ENCODE measurements at regions not wholly inside any gene's neighbourhood (a gene's known extent, or its start where the extent isn't known, plus 50 kb on each side); places are given as distances from the start of the nearest gene placed in this dataset.
A peak's percentile ranks its signal among the peaks of the same experiment; 100 is the strongest.

- Mint-ChIP-seq H3K27me3 (no peaks in the 10 kb centered on the region), H3K36me3 (no peaks in the 10 kb centered on the region), H3K9me3 (no peaks in the 10 kb centered on the region), H3K4me1 (peaks cover 26% of the 10 kb centered on the region), H3K4me3 (no peak overlapping the region), H3K27ac (no peak overlapping the region)
- no peak for ATAC-seq
Observed at GRCh38 chr20:53757472-53757913, 163.9 kb upstream of the ZNF217 start.

- H3K27ac Mint-ChIP-seq = peak overlapping the region; percentile 98
- H3K36me3 Mint-ChIP-seq = no peaks in the 10 kb centered on the region
- no peaks in the 10 kb centered on the region for H3K9me3 Mint-ChIP-seq
- H3K27me3 Mint-ChIP-seq = no peaks in the 10 kb centered on the region
- no peak overlapping the region for H3K4me3 Mint-ChIP-seq
- peaks cover 41% of the 10 kb centered on the region for H3K4me1 Mint-ChIP-seq
- ATAC-seq = no peak
Observed at GRCh38 chr20:53755733-53756531, 162.3 kb upstream of the ZNF217 start.

GRCh38 chr20:53753880-53754459, 160.3 kb upstream of the ZNF217 start:
- Mint-ChIP-seq H3K9me3 (no peaks in the 10 kb centered on the region), H3K36me3 (no peaks in the 10 kb centered on the region), H3K27me3 (no peaks in the 10 kb centered on the region), H3K27ac (peak overlapping the region; percentile 98), H3K4me1 (peaks cover 51% of the 10 kb centered on the region), H3K4me3 (no peak overlapping the region)
- no peak for ATAC-seq

- Mint-ChIP-seq H3K9me3 (no peaks in the 10 kb centered on the region), H3K36me3 (no peaks in the 10 kb centered on the region), H3K27ac (peak overlapping the region; percentile 98), H3K4me1 (peaks cover 52% of the 10 kb centered on the region), H3K4me3 (no peak overlapping the region), H3K27me3 (no peaks in the 10 kb centered on the region)
- no peak for ATAC-seq
Observed at GRCh38 chr20:53752971-53753879, 159.6 kb upstream of the ZNF217 start.

- peaks cover 52% of the 10 kb centered on the region for H3K4me1 Mint-ChIP-seq
- no peaks in the 10 kb centered on the region for H3K9me3 Mint-ChIP-seq
- no peaks in the 10 kb centered on the region for H3K27me3 Mint-ChIP-seq
- no peak overlapping the region for H3K4me3 Mint-ChIP-seq
- H3K36me3 Mint-ChIP-seq = no peaks in the 10 kb centered on the region
- peak overlapping the region; percentile 98 for H3K27ac Mint-ChIP-seq
- ATAC-seq = no peak
Observed at GRCh38 chr20:53752583-53752970, 158.9 kb upstream of the ZNF217 start.

GRCh38 chr20:53751620-53752318, 158.1 kb upstream of the ZNF217 start:
- Mint-ChIP-seq H3K9me3 (no peaks in the 10 kb centered on the region), H3K4me1 (peaks cover 52% of the 10 kb centered on the region), H3K4me3 (peak overlapping the region; percentile 38), H3K36me3 (no peaks in the 10 kb centered on the region), H3K27me3 (no peaks in the 10 kb centered on the region), H3K27ac (peak overlapping the region; percentile 98)
- ATAC-seq = no peak

GRCh38 chr20:53750827-53751619, 157.4 kb upstream of the ZNF217 start:
- Mint-ChIP-seq H3K27me3 (no peaks in the 10 kb centered on the region), H3K4me3 (peak overlapping the region; percentile 38), H3K27ac (peak overlapping the region; percentile 98), H3K36me3 (no peaks in the 10 kb centered on the region), H3K9me3 (no peaks in the 10 kb centered on the region), H3K4me1 (peaks cover 52% of the 10 kb centered on the region)
- ATAC-seq = peak; percentile 96

- no peaks in the 10 kb centered on the region for H3K36me3 Mint-ChIP-seq
- peaks cover 48% of the 10 kb centered on the region for H3K4me1 Mint-ChIP-seq
- no peak for ATAC-seq
- H3K4me3 Mint-ChIP-seq = no peak overlapping the region
- H3K27me3 Mint-ChIP-seq = no peaks in the 10 kb centered on the region
- peak overlapping the region; percentile 91 for H3K27ac Mint-ChIP-seq
- no peaks in the 10 kb centered on the region for H3K9me3 Mint-ChIP-seq
Observed at GRCh38 chr20:53749499-53749898, 155.9 kb upstream of the ZNF217 start.

- Mint-ChIP-seq H3K36me3 (no peaks in the 10 kb centered on the region), H3K4me3 (no peak overlapping the region), H3K27ac (peak overlapping the region; percentile 91), H3K27me3 (no peaks in the 10 kb centered on the region), H3K4me1 (peaks cover 42% of the 10 kb centered on the region), H3K9me3 (no peaks in the 10 kb centered on the region)
- no peak for ATAC-seq
Observed at GRCh38 chr20:53748821-53749421, 155.3 kb upstream of the ZNF217 start.

- Mint-ChIP-seq H3K4me3 (no peak overlapping the region), H3K27me3 (no peaks in the 10 kb centered on the region), H3K4me1 (peaks cover 35% of the 10 kb centered on the region), H3K27ac (peak overlapping the region; percentile 91), H3K9me3 (no peaks in the 10 kb centered on the region), H3K36me3 (no peaks in the 10 kb centered on the region)
- no peak for ATAC-seq
Observed at GRCh38 chr20:53748176-53748575, 154.5 kb upstream of the ZNF217 start.

- Mint-ChIP-seq H3K27me3 (no peaks in the 10 kb centered on the region), H3K9me3 (no peaks in the 10 kb centered on the region), H3K36me3 (no peaks in the 10 kb centered on the region), H3K4me3 (no peak overlapping the region), H3K4me1 (peaks cover 32% of the 10 kb centered on the region), H3K27ac (peak overlapping the region; percentile 98)
- no peak for ATAC-seq
Observed at GRCh38 chr20:53743607-53744260, 150.1 kb upstream of the ZNF217 start.

GRCh38 chr20:53742685-53743081, 149.0 kb upstream of the ZNF217 start:
- peaks cover 36% of the 10 kb centered on the region for H3K4me1 Mint-ChIP-seq
- no peaks in the 10 kb centered on the region for H3K9me3 Mint-ChIP-seq
- H3K27ac Mint-ChIP-seq = peak overlapping the region; percentile 98
- H3K27me3 Mint-ChIP-seq = no peaks in the 10 kb centered on the region
- ATAC-seq = no peak
- no peaks in the 10 kb centered on the region for H3K36me3 Mint-ChIP-seq
- no peak overlapping the region for H3K4me3 Mint-ChIP-seq

GRCh38 chr20:53741726-53742028, 148.0 kb upstream of the ZNF217 start:
- Mint-ChIP-seq H3K36me3 (no peaks in the 10 kb centered on the region), H3K4me1 (peaks cover 46% of the 10 kb centered on the region), H3K4me3 (no peak overlapping the region), H3K27me3 (no peaks in the 10 kb centered on the region), H3K27ac (peak overlapping the region; percentile 98), H3K9me3 (no peaks in the 10 kb centered on the region)
- ATAC-seq = no peak
